ENCODE measurements at regions not wholly inside any gene's neighbourhood (a gene's known extent, or its start where the extent isn't known, plus 50 kb on each side); places are given as distances from the start of the nearest gene placed in this dataset.

- Histone ChIP-seq H3K56ac (ENCODE audit: insufficient read length, low read depth, low read length) (no peak overlapping the region), H2BK20ac (ENCODE audit: low read depth, low read length, poor library complexity, severe bottlenecking) (no peak overlapping the region), H3K9ac (ENCODE audit: extremely low read depth, insufficient read length, low read length) (no peak overlapping the region), H4K20me1 (ENCODE audit: control insufficient read depth, insufficient read depth, insufficient read length) (no peaks in the 10 kb centered on the region), H3K23ac (ENCODE audit: insufficient read length, low read depth, low read length) (no peak overlapping the region), H2BK120ac (ENCODE audit: low read depth, low read length, poor library complexity, severe bottlenecking) (no peak overlapping the region), H2BK12ac (ENCODE audit: insufficient read length, low read depth, low read length) (no peak overlapping the region), H2BK15ac (ENCODE audit: low read depth, low read length) (no peak overlapping the region), H4K5ac (ENCODE audit: insufficient read length, low read depth, low read length) (no peak overlapping the region), H4K8ac (replicated peaks; ENCODE audit: insufficient read length, low read depth, low read length) (no peak overlapping the region), H2AK5ac (ENCODE audit: insufficient read length, low read length) (no peak overlapping the region), H3K4me2 (ENCODE audit: insufficient read depth, insufficient read length, low read length) (no peak overlapping the region), H3K4me1 (ENCODE audit: insufficient read depth, low read length) (no peaks in the 10 kb centered on the region), H3K23me2 (ENCODE audit: insufficient read length, low read depth, low read length, poor library complexity, severe bottlenecking) (no peaks in the 10 kb centered on the region), H2BK5ac (ENCODE audit: insufficient read length, low read length) (no peak overlapping the region), H3K27me3 (ENCODE audit: insufficient read depth, low read length) (no peaks in the 10 kb centered on the region), H3K79me2 (ENCODE audit: insufficient read depth, low read length) (no peaks in the 10 kb centered on the region), H3T11ph (ENCODE audit: low read length) (no peak overlapping the region), H3K27ac (ENCODE audit: insufficient read length, low read depth, low read length) (no peak overlapping the region), H3K4ac (ENCODE audit: low read depth, low read length) (no peak overlapping the region), H3K18ac (ENCODE audit: insufficient read length, low read depth, low read length) (no peak overlapping the region), H3K9me3 (ENCODE audit: control insufficient read depth, low read depth, low read length) (no peaks in the 10 kb centered on the region), H3K79me1 (ENCODE audit: insufficient read depth, low read depth, low read length, poor library complexity, severe bottlenecking) (no peaks in the 10 kb centered on the region), H3K14ac (ENCODE audit: insufficient read depth, low read length) (no peak overlapping the region), H2AFZ (ENCODE audit: low read length) (no peak overlapping the region), H4K91ac (ENCODE audit: insufficient read length, low read depth, low read length) (no peak overlapping the region)
- Mint-ChIP-seq H3K36me3 (ENCODE audit: insufficient read depth in 1 of 3, low read depth in 3 of 3) (no peaks in the 10 kb centered on the region), H3K4me3 (no peak overlapping the region), H3K27ac (no peak overlapping the region), H3K27me3 (ENCODE audit: low read depth) (no peaks in the 10 kb centered on the region), H3K9me3 (no peaks in the 10 kb centered on the region), H3K4me1 (peaks cover 2 to 5% of the 10 kb centered on the region in 2 experiments)
- no peak for TF ChIP-seq CTCF (conservative IDR thresholded peaks at IDR 0.05)
- WGBS (ENCODE audit: extremely low coverage, insufficient read length, low lambda C conversion rate) = no CpG with 5 or more reads among the region's 2 CpGs
- DNase-seq = no peak
Observed at GRCh38 chr13:59094181-59094580, 1069.5 kb downstream of the DIAPH3 start.
